GM12874 (cell line): ENCODE measurements at regions not wholly inside any gene's neighbourhood (a gene's known extent, or its start where the extent isn't known, plus 50 kb on each side); places are given as distances from the start of the nearest gene placed in this dataset.

ENCODE experiments used
- CTCF ChIP-seq: IDR thresholded peaks from 2 replicates; pipeline ENCODE4 v1.5.1; 2011; ENCODE audit warnings: low read depth, mild to moderate bottlenecking, control low read depth, low read length, moderate library complexity; ENCODE audit not compliant: insufficient read depth

GRCh38 chr16:35516971-35517370 is 2057.6 kb downstream of the TP53TG3F start:
- TF ChIP-seq CTCF = no peak

- TF ChIP-seq CTCF = no peak
Measured at GRCh38 chr16:35523991-35524390, 2064.6 kb downstream of the TP53TG3F start.

- no peak for TF ChIP-seq CTCF
Measured at GRCh38 chr16:35525979-35526590, 2066.7 kb downstream of the TP53TG3F start.

GRCh38 chr16:35532576-35532975 is 2073.2 kb downstream of the TP53TG3F start:
- no peak for TF ChIP-seq CTCF

- no peak for TF ChIP-seq CTCF
Measured at GRCh38 chr16:35533683-35534082, 2074.3 kb downstream of the TP53TG3F start.

- TF ChIP-seq CTCF = no peak
Measured at GRCh38 chr16:35543486-35543885, 2084.1 kb downstream of the TP53TG3F start.

- no peak for TF ChIP-seq CTCF
Measured at GRCh38 chr16:35552763-35553162, 2093.4 kb downstream of the TP53TG3F start.
